Neural progenitor cell (in vitro differentiated cells): ENCODE measurements at regions not wholly inside any gene's neighbourhood (a gene's known extent, or its start where the extent isn't known, plus 50 kb on each side); places are given as distances from the start of the nearest gene placed in this dataset.

Experiments
- DNase-seq: peaks from one replicate; pipeline ENCODE4 v3.0.0-alpha.2; 2016; ENCODE audit warnings: low spot score
- H2AFZ ChIP-seq: fragments of 200-600 bp; sonication (generic); replicated peaks from 2 replicates; pipeline ENCODE4 v1.6.1; 2016; ENCODE audit warnings: antibody characterized with exemption
- H3F3A ChIP-seq: fragments of 200-600 bp; sonication (generic); 2 replicates; pipeline ENCODE4 v1.6.1; 2016; ENCODE audit warnings: antibody characterized with exemption, low read depth
- H3K27ac ChIP-seq: fragments of 200-600 bp; sonication (generic); 2 replicates; pipeline ENCODE4 v1.5.1; 2016; ENCODE audit warnings: mild to moderate bottlenecking
- H3K27me3 ChIP-seq: fragments of 200-600 bp; sonication (generic); 2 replicates; pipeline ENCODE4 v1.6.1; 2016; ENCODE audit warnings: mild to moderate bottlenecking, moderate library complexity
- H3K36me3 ChIP-seq: fragments of 200-600 bp; sonication (generic); 2 replicates; pipeline ENCODE4 v1.5.1; 2016
- H3K4me1 ChIP-seq: fragments of 200-600 bp; sonication (generic); 2 replicates; pipeline ENCODE4 v1.6.1; 2016; ENCODE audit warnings: mixed run types
- H3K4me2 ChIP-seq: fragments of 200-600 bp; sonication (generic); 2 replicates; pipeline ENCODE4 v1.6.1; 2016
- H3K4me3 ChIP-seq: fragments of 200-600 bp; sonication (generic); 2 replicates; pipeline ENCODE4 v1.5.1; 2016
- H3K79me2 ChIP-seq: fragments of 200-600 bp; sonication (generic); 2 replicates; pipeline ENCODE4 v1.6.1; 2016; ENCODE audit warnings: low read depth
- H3K9ac ChIP-seq: fragments of 200-600 bp; sonication (generic); 2 replicates; pipeline ENCODE4 v1.6.1; 2016
- H3K9me3 ChIP-seq: fragments of 200-600 bp; sonication (generic); 2 replicates; pipeline ENCODE4 v1.5.1; 2016; ENCODE audit warnings: low read depth
- H4K20me1 ChIP-seq: fragments of 200-600 bp; sonication (generic); 2 replicates; pipeline ENCODE4 v1.6.1; 2016; ENCODE audit warnings: low read depth
- H3K27ac Mint-ChIP-seq: 3 replicates; pipeline ENCODE4 v1.8.0; 2021; ENCODE audit warnings: mixed read lengths
- H3K27me3 Mint-ChIP-seq: 2 replicates; pipeline ENCODE4 v1.8.0; 2022; ENCODE audit warnings: low read depth, mild to moderate bottlenecking, inconsistent platforms, moderate library complexity, mixed read lengths; ENCODE audit not compliant: insufficient read depth
- H3K36me3 Mint-ChIP-seq: 3 replicates; pipeline ENCODE4 v1.8.0; 2021; ENCODE audit warnings: mixed read lengths
- H3K4me1 Mint-ChIP-seq: 3 replicates; pipeline ENCODE4 v1.8.0; 2021; ENCODE audit warnings: mixed read lengths
- H3K4me3 Mint-ChIP-seq: 3 replicates; pipeline ENCODE4 v1.8.0; 2021; ENCODE audit warnings: mild to moderate bottlenecking, moderate library complexity, mixed read lengths
- H3K9me3 Mint-ChIP-seq: 3 replicates; pipeline ENCODE4 v1.8.0; 2020; ENCODE audit warnings: mixed read lengths
- EZH2 ChIP-seq: fragments of 200-600 bp; sonication (generic); IDR thresholded peaks from 2 replicates; pipeline ENCODE4 v1.6.1; 2017; ENCODE audit warnings: antibody characterized with exemption, mild to moderate bottlenecking, moderate library complexity
- EZH2phosphoT487 ChIP-seq: fragments of 200-600 bp; sonication (generic); IDR thresholded peaks from 2 replicates; pipeline ENCODE4 v1.6.1; 2017; ENCODE audit warnings: antibody characterized with exemption
- TF ChIP-seq, protein P1 (sequence below): fragments of 200-600 bp; sonication (generic); IDR thresholded peaks from 2 replicates; pipeline ENCODE4 v1.5.1; 2017; ENCODE audit warnings: antibody characterized with exemption, mild to moderate bottlenecking

DNA sequence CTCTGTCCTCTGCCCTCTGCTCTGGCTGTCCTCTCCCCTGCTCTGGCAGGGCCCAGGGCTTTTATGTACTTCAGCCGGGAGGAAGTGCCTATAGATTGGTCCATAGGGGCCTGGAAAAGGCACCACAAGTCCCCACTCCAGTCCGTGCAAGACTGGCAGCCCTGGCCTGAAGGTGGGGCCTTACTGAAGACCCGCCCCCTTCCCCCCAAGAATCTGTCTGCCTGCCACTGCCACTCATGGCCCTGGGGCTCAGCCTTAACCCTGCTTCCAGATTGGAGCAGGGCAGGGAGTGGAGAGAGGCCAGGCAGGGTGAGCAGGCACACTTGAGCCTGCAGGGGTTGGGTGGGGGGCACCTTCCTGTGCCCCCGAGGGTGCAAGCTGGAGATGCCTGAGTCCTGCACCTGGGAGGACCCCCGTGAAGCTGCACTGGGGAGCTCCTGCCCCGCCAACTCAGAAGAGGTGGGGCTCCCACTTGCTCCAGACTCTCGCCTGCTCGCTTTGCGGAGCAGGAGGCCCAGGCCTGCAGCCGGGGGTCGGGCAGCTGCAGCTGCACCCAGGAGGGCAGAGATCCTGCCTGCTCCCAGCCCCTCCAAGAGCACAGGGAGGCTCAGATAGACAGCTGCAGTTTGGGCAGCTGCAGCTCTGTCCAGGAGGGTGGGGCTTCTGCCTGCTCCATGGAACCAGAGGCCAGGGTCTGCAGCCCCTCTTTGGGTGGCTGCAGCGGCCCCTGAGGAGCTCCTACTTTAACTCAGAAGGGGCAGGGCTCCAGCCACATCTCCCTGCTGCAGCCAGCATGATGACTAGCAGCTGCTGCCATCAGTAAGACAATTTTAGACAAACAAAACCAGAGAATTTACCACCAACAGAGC is 51.0 kb upstream of the SC5D start:
- no peaks in the 10 kb centered on the region for H3K36me3 ChIP-seq
- no peaks in the 10 kb centered on the region for H3K27me3 Mint-ChIP-seq
- no peaks in the 10 kb centered on the region for H3K36me3 Mint-ChIP-seq
- peak overlapping the region; percentile 4 for H3K27ac Mint-ChIP-seq
- peak; percentile 42 for DNase-seq
- no peaks in the 10 kb centered on the region for H3K79me2 ChIP-seq
- no peak overlapping the region for H3K27ac ChIP-seq
- no peaks in the 10 kb centered on the region for H3K9me3 ChIP-seq
- H3K4me2 ChIP-seq: peak overlapping the region; percentile 54
- peaks cover 46% of the 10 kb centered on the region for H3F3A ChIP-seq
- no peaks in the 10 kb centered on the region for H3K27me3 ChIP-seq
- H3K4me1 ChIP-seq: peaks cover 34% of the 10 kb centered on the region
- no peak overlapping the region for H3K4me3 ChIP-seq
- no peaks in the 10 kb centered on the region for H4K20me1 ChIP-seq
- TF ChIP-seq, protein P1, sequence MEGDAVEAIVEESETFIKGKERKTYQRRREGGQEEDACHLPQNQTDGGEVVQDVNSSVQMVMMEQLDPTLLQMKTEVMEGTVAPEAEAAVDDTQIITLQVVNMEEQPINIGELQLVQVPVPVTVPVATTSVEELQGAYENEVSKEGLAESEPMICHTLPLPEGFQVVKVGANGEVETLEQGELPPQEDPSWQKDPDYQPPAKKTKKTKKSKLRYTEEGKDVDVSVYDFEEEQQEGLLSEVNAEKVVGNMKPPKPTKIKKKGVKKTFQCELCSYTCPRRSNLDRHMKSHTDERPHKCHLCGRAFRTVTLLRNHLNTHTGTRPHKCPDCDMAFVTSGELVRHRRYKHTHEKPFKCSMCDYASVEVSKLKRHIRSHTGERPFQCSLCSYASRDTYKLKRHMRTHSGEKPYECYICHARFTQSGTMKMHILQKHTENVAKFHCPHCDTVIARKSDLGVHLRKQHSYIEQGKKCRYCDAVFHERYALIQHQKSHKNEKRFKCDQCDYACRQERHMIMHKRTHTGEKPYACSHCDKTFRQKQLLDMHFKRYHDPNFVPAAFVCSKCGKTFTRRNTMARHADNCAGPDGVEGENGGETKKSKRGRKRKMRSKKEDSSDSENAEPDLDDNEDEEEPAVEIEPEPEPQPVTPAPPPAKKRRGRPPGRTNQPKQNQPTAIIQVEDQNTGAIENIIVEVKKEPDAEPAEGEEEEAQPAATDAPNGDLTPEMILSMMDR: no peak
- TF ChIP-seq EZH2 (no peak), EZH2phosphoT487 (no peak)
- no peaks in the 10 kb centered on the region for H3K9me3 Mint-ChIP-seq
- peaks cover 57% of the 10 kb centered on the region for H3K4me1 Mint-ChIP-seq
- H3K4me3 Mint-ChIP-seq: no peak overlapping the region
- peak overlapping the region; percentile 88 for H2AFZ ChIP-seq
- H3K9ac ChIP-seq: no peak overlapping the region
